ENCODE measurements at regions not wholly inside any gene's neighbourhood (a gene's known extent, or its start where the extent isn't known, plus 50 kb on each side); places are given as distances from the start of the nearest gene placed in this dataset.

- no peak for DNase-seq
- Histone ChIP-seq H3K4me1 (ENCODE audit: low read depth) (no peaks in the 10 kb centered on the region), H3K9me3 (no peaks in the 10 kb centered on the region), H3K4me3 (no peak overlapping the region), H3K36me3 (ENCODE audit: low read depth) (no peaks in the 10 kb centered on the region)
- ATAC-seq = no peak
- no peak for TF ChIP-seq CTCF (IDR thresholded peaks at IDR 0.05)
- intact Hi-C loops (cut with DNase I, micrococcal nuclease) = no loop called here
Measured at GRCh38 chr6:98333273-98333672, 501.1 kb upstream of the POU3F2 start.

- no peaks in the 10 kb centered on the region for H3K4me1 ChIP-seq (ENCODE audit: low read depth)
- H3K36me3 ChIP-seq (ENCODE audit: low read depth) = no peaks in the 10 kb centered on the region
- ATAC-seq = no peak
- TF ChIP-seq CTCF (IDR thresholded peaks at IDR 0.05) = no peak
- no peak overlapping the region for H3K4me3 ChIP-seq
- intact Hi-C loops (cut with DNase I, micrococcal nuclease) = no loop called here
- no peaks in the 10 kb centered on the region for H3K9me3 ChIP-seq
- DNase-seq = no peak
Measured at GRCh38 chr6:98335594-98335993, 498.8 kb upstream of the POU3F2 start.

- ATAC-seq (no peak), DNase-seq (no peak)
- H3K9me3 ChIP-seq = no peaks in the 10 kb centered on the region
- no peaks in the 10 kb centered on the region for H3K4me1 ChIP-seq (ENCODE audit: low read depth)
- intact Hi-C loops (cut with DNase I, micrococcal nuclease) = no loop called here
- TF ChIP-seq CTCF (IDR thresholded peaks at IDR 0.05) = no peak
- no peaks in the 10 kb centered on the region for H3K36me3 ChIP-seq (ENCODE audit: low read depth)
- H3K4me3 ChIP-seq = no peak overlapping the region
Measured at GRCh38 chr6:98339506-98339905, 494.9 kb upstream of the POU3F2 start.

GRCh38 chr6:98343004-98343403, 491.4 kb upstream of the POU3F2 start:
- TF ChIP-seq CTCF (IDR thresholded peaks at IDR 0.05) = no peak
- intact Hi-C loops (cut with DNase I, micrococcal nuclease) = no loop called here
- Histone ChIP-seq H3K9me3 (no peaks in the 10 kb centered on the region), H3K36me3 (ENCODE audit: low read depth) (no peaks in the 10 kb centered on the region), H3K4me3 (no peak overlapping the region), H3K4me1 (ENCODE audit: low read depth) (no peaks in the 10 kb centered on the region)
- no peak for ATAC-seq
- no peak for DNase-seq

- TF ChIP-seq CTCF (IDR thresholded peaks at IDR 0.05) = no peak
- Histone ChIP-seq H3K9me3 (no peaks in the 10 kb centered on the region), H3K36me3 (ENCODE audit: low read depth) (no peaks in the 10 kb centered on the region), H3K4me3 (no peak overlapping the region), H3K4me1 (ENCODE audit: low read depth) (no peaks in the 10 kb centered on the region)
- ATAC-seq (no peak), DNase-seq (no peak)
- intact Hi-C loops (cut with DNase I, micrococcal nuclease) = no loop called here
Measured at GRCh38 chr6:98343797-98344196, 490.6 kb upstream of the POU3F2 start.

- no peaks in the 10 kb centered on the region for H3K36me3 ChIP-seq (ENCODE audit: low read depth)
- H3K4me3 ChIP-seq = no peak overlapping the region
- DNase-seq (no peak), ATAC-seq (no peak)
- no peaks in the 10 kb centered on the region for H3K4me1 ChIP-seq (ENCODE audit: low read depth)
- intact Hi-C loops (cut with DNase I, micrococcal nuclease) = no loop called here
- TF ChIP-seq CTCF (IDR thresholded peaks at IDR 0.05) = no peak
- no peaks in the 10 kb centered on the region for H3K9me3 ChIP-seq
Measured at GRCh38 chr6:98352348-98352747, 482.0 kb upstream of the POU3F2 start.
